Heart right ventricle (tissue), 16 donors: ENCODE measurements at regions not wholly inside any gene's neighbourhood (a gene's known extent, or its start where the extent isn't known, plus 50 kb on each side); places are given as distances from the start of the nearest gene placed in this dataset.

Source experiments
- ATAC-seq, 8 donors: fragments of 200-7000 bp; cut with Tn5 transposase; one replicate each; pipeline ENCODE4 v1.9.1; 2020; ENCODE audit warnings: mild to moderate bottlenecking in 8 of 8, moderate library complexity in 8 of 8, moderate number of reproducible peaks in 1 of 8
- DNase-seq, 2 donors: peaks; one replicate each; pipeline ENCODE4 v3.0.0-alpha.2; 2020
- H3K27ac ChIP-seq, 10 donors: fragments of 200-600 bp; sonication (generic) in 2 of 10; one replicate each; pipeline versions ENCODE4 v1.5.0 to v1.8.0; 2020 to 2022; ENCODE audit warnings: mild to moderate bottlenecking in 3 of 10
- H3K27me3 ChIP-seq, 7 donors: fragments of 200-600 bp; one replicate each; pipeline ENCODE4 v1.8.0; 2021 to 2022; ENCODE audit warnings: mild to moderate bottlenecking in 2 of 7
- H3K36me3 ChIP-seq, 9 donors: fragments of 200-600 bp; sonication (generic) in 1 of 9; one replicate each; pipeline versions ENCODE4 v1.5.0 to v1.8.0; 2020 to 2022; ENCODE audit warnings: mild to moderate bottlenecking in 2 of 9
- H3K4me1 ChIP-seq, 9 donors: fragments of 200-600 bp; sonication (generic) in 1 of 9; one replicate each; pipeline versions ENCODE4 v1.5.0 to v1.8.0; 2020 to 2022; ENCODE audit warnings: mild to moderate bottlenecking in 4 of 9
- H3K4me3 ChIP-seq, 10 donors: fragments of 200-600 bp; sonication (generic) in 2 of 10; one replicate each; pipeline versions ENCODE4 v1.5.0 to v1.8.0; 2020 to 2022; ENCODE audit warnings: mild to moderate bottlenecking in 7 of 10, moderate library complexity in 2 of 10
- H3K9me3 ChIP-seq, 11 donors: fragments of 200-600 bp in 10 of 11; sonication (generic) in 2 of 11; one replicate each; pipeline versions ENCODE4 v1.5.0 to v1.8.0; 2013 to 2022; ENCODE audit warnings: mild to moderate bottlenecking in 2 of 11, control low read depth in 1 of 11, moderate library complexity in 1 of 11
- WGBS, 2 donors: extraction: QIAGEN DNeasy Blood & Tissue Kit; methylation state at CpG; one replicate each; pipeline ENCODE4 v1.1.7; 2013; ENCODE audit warnings: inconsistent platforms in 1 of 2; 5-methylcytosine and 5-hydroxymethylcytosine counted together
- intact Hi-C, 10 donors: fragments of 100-400 bp; cut with DNase I; formaldehyde crosslinking; loops; one replicate each; pipeline versions ENCODE4 v1.11.1 to v1.14.2; 2022
- TF ChIP-seq, protein P1 (sequence below), 9 donors: fragments of 200-600 bp; sonication (generic) in 2 of 9; IDR thresholded peaks; one replicate each; pipeline versions ENCODE4 v1.5.0 to v1.8.0; 2021 to 2022; ENCODE audit warnings: antibody characterized with exemption in 9 of 9, mild to moderate bottlenecking in 5 of 9, moderate library complexity in 1 of 9
- donor health status: Arrhythmogenic right ventricular cardiomyopathy.
- donor health status: ischemic (EF 13 %, LVEDD 7.1; RV severe dilation, severe dysfunction).
- donor health status: healthy with polysubstance abuse.
- donor health status: DM: no; HTN: yes; CAD: no.
- donor health status: DM: no; HTN: no; CAD: no.
- donor health status: ischemic (EF 25% LVEDD 6.9; RV normal size, moderate dysfunction).
- donor health status: ischemic (EF 25% LVEDD 5.7; RV mildly dilated, moderate dysfunction).
- donor health status: healthy.
- donor health status: DM: yes; HTN: yes; CAD: no.
- donor health status: Ischemic cardiomyopathy.
- donor health status: ischemic (EF 35%, LVEDD 5.7; RV mildly dilated, moderate dysfunction).
- donor health status: nonischemic (EF 11% LVEDD 7.7; RV severe dilation, severe dysfunction).
- donor health status: DM: yes; HTN: yes; CAD: no.
- donor health status: PGD.
- donor health status: ischemic (EF 29% LVEDD 5.4; RV normal size, mild dysfunction).
- donor health status: nonischemic (EF 23%, LVEDD 6.1; RV moderate dilation, normal function).

- TF ChIP-seq, protein P1, sequence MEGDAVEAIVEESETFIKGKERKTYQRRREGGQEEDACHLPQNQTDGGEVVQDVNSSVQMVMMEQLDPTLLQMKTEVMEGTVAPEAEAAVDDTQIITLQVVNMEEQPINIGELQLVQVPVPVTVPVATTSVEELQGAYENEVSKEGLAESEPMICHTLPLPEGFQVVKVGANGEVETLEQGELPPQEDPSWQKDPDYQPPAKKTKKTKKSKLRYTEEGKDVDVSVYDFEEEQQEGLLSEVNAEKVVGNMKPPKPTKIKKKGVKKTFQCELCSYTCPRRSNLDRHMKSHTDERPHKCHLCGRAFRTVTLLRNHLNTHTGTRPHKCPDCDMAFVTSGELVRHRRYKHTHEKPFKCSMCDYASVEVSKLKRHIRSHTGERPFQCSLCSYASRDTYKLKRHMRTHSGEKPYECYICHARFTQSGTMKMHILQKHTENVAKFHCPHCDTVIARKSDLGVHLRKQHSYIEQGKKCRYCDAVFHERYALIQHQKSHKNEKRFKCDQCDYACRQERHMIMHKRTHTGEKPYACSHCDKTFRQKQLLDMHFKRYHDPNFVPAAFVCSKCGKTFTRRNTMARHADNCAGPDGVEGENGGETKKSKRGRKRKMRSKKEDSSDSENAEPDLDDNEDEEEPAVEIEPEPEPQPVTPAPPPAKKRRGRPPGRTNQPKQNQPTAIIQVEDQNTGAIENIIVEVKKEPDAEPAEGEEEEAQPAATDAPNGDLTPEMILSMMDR (IDR thresholded peaks at IDR 0.05) = no peak
- no peaks in the 10 kb centered on the region for H3K27me3 ChIP-seq
- no peak overlapping the region for H3K4me3 ChIP-seq
- no peaks in the 10 kb centered on the region for H3K36me3 ChIP-seq
- ATAC-seq (no peak), DNase-seq (no peak)
- H3K4me1 ChIP-seq = peaks cover 0 to 11% (median 5%) of the 10 kb centered on the region in 9 donors
- intact Hi-C loops = loop anchor here in 4 of 10 donors (1.0 to 10.0 kb wide), 4 partner anchors 19 to 332 kb away; no protein-coding TSS in a partner anchor
- WGBS, 2 donors = 77 to 84% methylated on average over 5 of the region's 5 CpGs
- H3K9me3 ChIP-seq = no peaks in the 10 kb centered on the region
- no peak overlapping the region for H3K27ac ChIP-seq
Measured at GRCh38 chr10:128866551-128866950, 600.5 kb upstream of the MGMT start.

DNA sequence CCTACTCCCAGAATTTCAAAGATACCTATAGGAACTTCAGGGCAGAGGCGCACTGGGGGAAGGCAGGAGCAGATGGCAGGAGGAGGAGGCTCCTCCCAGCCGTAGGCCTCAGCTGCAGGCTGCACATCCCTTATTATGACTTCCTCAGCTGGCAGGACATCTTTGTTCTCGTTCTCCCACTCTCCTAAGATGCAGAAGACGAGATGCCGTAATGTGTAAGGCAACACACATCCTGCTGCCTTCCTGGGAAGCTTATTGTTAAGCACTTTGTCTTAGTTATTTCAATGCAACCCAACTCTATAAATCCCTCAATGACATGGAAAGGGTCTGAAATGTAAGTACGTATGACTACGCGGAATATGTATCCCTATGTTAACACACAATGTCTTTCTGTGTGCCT lies 599.8 kb upstream of the MGMT start:
- TF ChIP-seq, protein P1 (IDR thresholded peaks at IDR 0.05) = no peak
- Histone ChIP-seq H3K27me3 (no peaks in the 10 kb centered on the region), H3K36me3 (no peaks in the 10 kb centered on the region), H3K27ac (no peak overlapping the region), H3K4me3 (no peak overlapping the region), H3K4me1 (peaks cover 0 to 11% (median 5%) of the 10 kb centered on the region in 9 donors), H3K9me3 (no peaks in the 10 kb centered on the region)
- no peak for ATAC-seq
- intact Hi-C loops = loop anchor here in 3 of 10 donors (10.0 kb wide), 3 partner anchors 242 to 332 kb away; no protein-coding TSS in a partner anchor
- no peak for DNase-seq
- WGBS, 2 donors = 87 to 89% methylated on average over 8 of the region's 8 CpGs

- 95 to 96% methylated on average over 8 of the region's 8 CpGs for WGBS, 2 donors
- no peaks in the 10 kb centered on the region for H3K36me3 ChIP-seq
- no peak overlapping the region for H3K4me3 ChIP-seq
- TF ChIP-seq, protein P1 (IDR thresholded peaks at IDR 0.05) = no peak
- DNase-seq (no peak), ATAC-seq (no peak)
- no peak overlapping the region for H3K27ac ChIP-seq
- H3K9me3 ChIP-seq = no peaks in the 10 kb centered on the region
- intact Hi-C loops = loop anchor here in 3 of 10 donors (10.0 kb wide), 3 partner anchors 243 to 333 kb away; no protein-coding TSS in a partner anchor
- H3K4me1 ChIP-seq = peaks cover 0 to 11% (median 5%) of the 10 kb centered on the region in 9 donors
- no peaks in the 10 kb centered on the region for H3K27me3 ChIP-seq
Measured at GRCh38 chr10:128867819-128868218, 599.2 kb upstream of the MGMT start.

GRCh38 chr10:128868481-128868880 lies 598.6 kb upstream of the MGMT start:
- Histone ChIP-seq H3K9me3 (no peaks in the 10 kb centered on the region), H3K27ac (peak overlapping the region in 2 of 10 donors; percentile 7 to 32), H3K4me1 (peaks cover 0 to 11% (median 5%) of the 10 kb centered on the region in 9 donors), H3K27me3 (no peaks in the 10 kb centered on the region), H3K4me3 (no peak overlapping the region), H3K36me3 (no peaks in the 10 kb centered on the region)
- 94 to 95% methylated on average over 3 of the region's 3 CpGs for WGBS, 2 donors
- intact Hi-C loops = loop anchor here in 3 of 10 donors (10.0 kb wide), 3 partner anchors 244 to 334 kb away; no protein-coding TSS in a partner anchor
- DNase-seq (no peak), ATAC-seq (no peak)
- TF ChIP-seq, protein P1 (IDR thresholded peaks at IDR 0.05) = no peak
